Prostate gland (tissue), 2 donors: ENCODE measurements at regions not wholly inside any gene's neighbourhood (a gene's known extent, or its start where the extent isn't known, plus 50 kb on each side); places are given as distances from the start of the nearest gene placed in this dataset.

Experiments
- POLR2AphosphoS5 ChIP-seq: sonication (generic); formaldehyde crosslinking; IDR thresholded peaks from one replicate; pipeline ENCODE4 v1.6.1; 2017; ENCODE audit warnings: antibody characterized with exemption
- TF ChIP-seq, protein P1 (sequence below), 4 experiments: fragments of 200-600 bp in 2 of 4; fragments of 450-650 bp in 2 of 4; sonication (generic) in 2 of 4; IDR thresholded peaks; 1 replicate in 3 of 4; 2 replicates in 1 of 4; pipeline ENCODE4 v1.5.1; 2016 to 2019; ENCODE audit warnings: antibody characterized with exemption in 4 of 4, mild to moderate bottlenecking in 2 of 4, moderate library complexity in 2 of 4

DNA sequence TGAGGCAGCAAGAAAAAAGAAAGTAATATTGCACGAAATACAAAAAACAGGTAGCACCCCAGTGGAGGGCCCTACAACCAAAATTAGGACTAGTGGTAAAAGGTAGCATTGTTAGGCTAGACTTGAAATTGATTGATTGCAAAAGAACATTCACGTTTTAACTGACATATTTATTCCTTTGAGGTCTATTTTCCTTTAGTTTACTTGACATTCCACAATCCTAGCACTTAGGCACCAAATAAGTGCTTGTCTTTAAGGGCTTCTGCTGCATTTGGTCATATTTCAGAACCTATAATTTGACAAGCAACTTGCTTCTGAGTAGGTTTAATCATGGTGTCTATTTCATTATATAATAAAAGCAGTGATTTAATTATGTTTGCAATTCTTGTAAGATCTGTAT lies 642.7 kb upstream of the AGTR1 start:
- TF ChIP-seq, protein P1, sequence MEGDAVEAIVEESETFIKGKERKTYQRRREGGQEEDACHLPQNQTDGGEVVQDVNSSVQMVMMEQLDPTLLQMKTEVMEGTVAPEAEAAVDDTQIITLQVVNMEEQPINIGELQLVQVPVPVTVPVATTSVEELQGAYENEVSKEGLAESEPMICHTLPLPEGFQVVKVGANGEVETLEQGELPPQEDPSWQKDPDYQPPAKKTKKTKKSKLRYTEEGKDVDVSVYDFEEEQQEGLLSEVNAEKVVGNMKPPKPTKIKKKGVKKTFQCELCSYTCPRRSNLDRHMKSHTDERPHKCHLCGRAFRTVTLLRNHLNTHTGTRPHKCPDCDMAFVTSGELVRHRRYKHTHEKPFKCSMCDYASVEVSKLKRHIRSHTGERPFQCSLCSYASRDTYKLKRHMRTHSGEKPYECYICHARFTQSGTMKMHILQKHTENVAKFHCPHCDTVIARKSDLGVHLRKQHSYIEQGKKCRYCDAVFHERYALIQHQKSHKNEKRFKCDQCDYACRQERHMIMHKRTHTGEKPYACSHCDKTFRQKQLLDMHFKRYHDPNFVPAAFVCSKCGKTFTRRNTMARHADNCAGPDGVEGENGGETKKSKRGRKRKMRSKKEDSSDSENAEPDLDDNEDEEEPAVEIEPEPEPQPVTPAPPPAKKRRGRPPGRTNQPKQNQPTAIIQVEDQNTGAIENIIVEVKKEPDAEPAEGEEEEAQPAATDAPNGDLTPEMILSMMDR (IDR thresholded peaks at IDR 0.05), result no peak
- TF ChIP-seq POLR2AphosphoS5, result no peak
